DMS 273 (cell line): ENCODE measurements at regions not wholly inside any gene's neighbourhood (a gene's known extent, or its start where the extent isn't known, plus 50 kb on each side); places are given as distances from the start of the nearest gene placed in this dataset.

Experiments
- DNase-seq: peaks from one replicate; lab custom pipeline; 2025; ENCODE audit not compliant: unreplicated experiment; lab: John Stamatoyannopoulos, UW

DNA sequence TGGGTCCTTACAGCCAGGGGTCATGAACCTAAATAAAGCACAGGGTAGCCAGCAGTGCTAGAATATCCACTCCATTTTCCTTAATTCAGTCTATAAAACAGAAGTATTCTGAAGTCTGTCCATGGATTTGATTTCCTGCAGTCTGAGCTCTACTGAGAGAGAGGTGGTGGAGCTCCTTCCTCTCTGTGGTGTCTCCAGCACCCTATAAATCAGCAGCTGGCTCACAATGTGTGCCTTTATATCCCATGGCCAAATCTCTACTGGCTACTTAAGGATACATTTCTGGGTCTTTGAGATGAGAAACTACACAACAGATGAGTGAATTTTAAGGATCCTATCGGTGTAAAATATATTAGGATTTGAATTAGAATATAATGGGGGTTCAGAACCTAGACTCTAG, 339.9 kb upstream of the RBMS3 start:
- DNase-seq: no peak

- DNase-seq: no peak
These were observed 333.8 kb upstream of the RBMS3 start for GRCh38 chr3:28947061-28947460.

GRCh38 chr3:28947751-28948150, 333.1 kb upstream of the RBMS3 start:
- DNase-seq: no peak

DNA sequence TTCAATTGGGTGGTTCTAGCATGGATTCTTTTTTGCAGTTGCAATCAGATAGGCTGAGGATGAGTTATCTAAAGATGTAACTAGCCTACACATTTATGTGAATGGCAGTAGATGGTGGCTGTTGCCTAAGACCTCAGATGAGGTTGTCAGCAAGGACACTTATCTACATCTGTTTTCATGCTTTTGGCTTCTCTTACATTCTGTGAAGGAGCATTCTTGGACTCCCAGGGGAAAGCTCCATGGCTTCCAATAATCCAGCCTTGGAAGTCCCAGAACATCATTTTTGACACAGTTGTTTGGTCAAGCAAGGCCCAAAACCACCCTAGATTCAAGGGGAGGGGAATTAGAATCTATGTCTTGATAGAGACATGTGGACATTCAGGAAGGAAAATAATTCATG, 332.2 kb upstream of the RBMS3 start:
- DNase-seq: no peak

- DNase-seq: no peak
These were observed 331.3 kb upstream of the RBMS3 start for GRCh38 chr3:28949580-28949979.

GRCh38 chr3:28950614-28951013, 330.3 kb upstream of the RBMS3 start:
- no peak for DNase-seq

DNA sequence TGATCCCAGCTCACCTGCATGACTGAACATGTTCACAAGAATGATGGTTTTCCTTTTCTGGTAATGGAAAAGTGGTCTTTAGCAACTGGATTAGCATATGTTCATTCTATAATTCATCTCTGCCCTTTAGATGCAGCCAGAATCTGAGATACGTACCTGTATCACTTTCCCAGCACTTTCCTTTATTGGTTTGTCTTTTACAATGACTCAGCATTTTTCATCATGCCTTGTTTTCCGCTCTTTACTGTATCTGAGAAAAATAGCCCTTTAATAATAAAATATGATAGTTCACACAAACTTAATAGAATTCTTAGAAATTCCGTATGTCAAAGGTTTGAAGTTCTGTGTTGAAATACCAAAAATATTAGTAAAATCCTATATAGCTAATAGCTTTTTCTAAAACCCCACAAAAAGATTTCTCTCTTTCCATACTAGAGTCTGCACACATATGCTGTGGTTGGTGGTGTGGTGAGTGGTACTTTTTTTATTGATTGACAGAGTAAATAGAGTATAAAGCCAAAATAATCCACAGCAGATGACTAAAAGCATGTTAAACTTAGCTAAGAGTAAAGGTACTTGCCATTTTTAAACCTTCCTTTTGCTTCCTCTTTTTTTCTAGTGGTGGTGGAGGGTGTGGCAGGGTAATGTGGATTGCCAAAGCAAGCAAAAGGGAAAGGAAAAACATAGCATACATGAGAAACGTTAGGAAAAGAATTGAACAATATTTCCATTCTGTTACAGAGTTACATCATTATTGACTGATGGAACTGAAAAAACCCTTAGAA, 328.9 kb upstream of the RBMS3 start:
- DNase-seq: no peak

DNA sequence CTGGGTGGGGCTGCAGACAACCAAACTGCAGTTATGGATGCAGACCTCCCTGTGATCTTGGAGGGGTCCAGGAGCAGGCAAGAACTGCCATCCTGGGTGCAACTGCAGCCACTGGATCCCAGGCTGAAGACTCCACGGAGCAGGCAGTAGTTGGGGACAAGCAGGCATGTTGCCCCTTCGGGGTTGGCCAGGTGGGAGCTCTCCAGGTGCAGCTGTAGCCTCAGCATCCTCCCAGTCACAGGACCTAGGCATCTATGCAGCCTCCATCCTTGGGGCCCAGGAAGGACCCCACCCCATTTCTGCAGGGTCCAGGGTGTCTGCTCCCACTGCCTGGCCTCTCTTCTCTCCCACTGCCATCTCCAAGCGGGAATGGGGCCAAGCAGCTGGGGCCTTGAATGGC, 322.2 kb upstream of the RBMS3 start:
- no peak for DNase-seq

DNA sequence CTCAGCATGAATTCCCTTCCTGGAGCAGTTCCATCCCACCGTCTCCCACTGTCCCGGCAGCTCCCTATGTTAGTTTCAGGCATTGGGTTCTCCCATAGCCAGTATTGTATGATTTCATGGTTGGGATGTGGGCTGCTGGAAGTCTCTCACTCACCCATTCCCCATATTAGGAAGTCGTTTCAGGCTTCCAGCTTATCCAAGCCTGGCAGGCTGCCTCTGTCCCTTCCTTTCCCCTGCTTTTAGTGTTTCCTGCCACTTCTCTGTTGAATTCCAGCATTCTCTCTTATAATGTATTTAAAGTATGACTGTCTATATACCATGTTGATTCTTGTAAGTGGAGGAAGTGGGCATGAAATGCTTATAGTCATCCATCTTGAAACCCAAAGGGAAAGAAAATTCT, 309.7 kb upstream of the RBMS3 start:
- no peak for DNase-seq

DNA sequence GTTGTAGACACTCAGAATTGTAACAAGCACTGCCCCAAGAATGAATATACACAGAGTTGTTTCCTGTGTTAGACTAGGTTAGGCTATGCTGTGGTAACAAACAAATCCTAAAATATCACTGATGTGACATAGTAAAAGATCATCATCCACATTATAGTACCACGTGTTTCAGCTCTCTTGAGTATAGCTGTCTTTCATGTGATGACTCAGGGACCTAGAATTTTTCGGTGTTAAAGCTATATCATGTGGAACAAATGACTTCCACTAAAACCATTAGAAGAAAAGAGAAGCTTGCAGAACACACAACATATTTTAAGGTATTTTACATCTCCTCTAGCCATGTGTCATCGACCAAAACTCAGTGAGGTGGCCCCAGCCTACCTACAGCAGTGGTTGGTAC, 307.9 kb upstream of the RBMS3 start:
- DNase-seq: no peak

DNA sequence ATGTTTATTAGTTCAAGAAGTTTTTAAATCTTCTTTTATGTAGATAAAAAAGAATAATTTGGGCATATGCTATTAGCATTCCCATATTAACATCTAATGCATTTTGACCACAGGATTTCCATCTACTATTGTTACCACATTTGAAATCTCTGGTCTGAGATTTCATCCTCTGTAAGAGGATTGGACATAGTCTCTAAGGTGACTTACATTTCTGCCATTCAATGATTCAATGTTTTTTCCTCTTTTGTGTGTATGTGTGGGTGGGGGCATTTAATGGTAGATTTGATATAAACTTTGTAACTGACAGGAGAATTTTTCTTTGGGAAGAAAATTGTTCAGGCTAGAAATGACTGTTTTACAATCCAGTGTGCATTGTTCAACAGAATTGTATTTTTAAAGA, 307.3 kb upstream of the RBMS3 start:
- DNase-seq: no peak

GRCh38 chr3:28978092-28978491, 302.8 kb upstream of the RBMS3 start:
- DNase-seq: no peak

DNA sequence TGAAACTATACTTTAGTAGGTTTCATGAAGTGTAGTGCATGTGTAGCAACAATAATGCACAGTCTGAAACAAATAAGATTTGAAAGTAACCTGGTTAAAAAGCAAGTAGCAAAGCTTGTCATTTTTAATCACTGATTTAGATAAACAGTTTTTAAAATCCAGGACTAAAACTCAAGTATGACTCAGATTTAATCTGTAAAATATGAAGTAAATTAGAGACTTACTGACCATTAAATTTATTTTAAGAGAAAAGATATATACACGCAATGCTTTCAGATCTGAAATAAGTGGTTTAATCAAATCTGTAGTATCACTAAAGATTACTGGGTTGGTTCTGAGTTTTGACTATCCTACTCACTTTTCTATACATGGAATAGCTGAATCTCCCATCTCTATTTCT, 300.7 kb upstream of the RBMS3 start:
- DNase-seq: no peak

- DNase-seq: no peak
These were observed 300.2 kb upstream of the RBMS3 start for GRCh38 chr3:28980631-28981030.

DNA sequence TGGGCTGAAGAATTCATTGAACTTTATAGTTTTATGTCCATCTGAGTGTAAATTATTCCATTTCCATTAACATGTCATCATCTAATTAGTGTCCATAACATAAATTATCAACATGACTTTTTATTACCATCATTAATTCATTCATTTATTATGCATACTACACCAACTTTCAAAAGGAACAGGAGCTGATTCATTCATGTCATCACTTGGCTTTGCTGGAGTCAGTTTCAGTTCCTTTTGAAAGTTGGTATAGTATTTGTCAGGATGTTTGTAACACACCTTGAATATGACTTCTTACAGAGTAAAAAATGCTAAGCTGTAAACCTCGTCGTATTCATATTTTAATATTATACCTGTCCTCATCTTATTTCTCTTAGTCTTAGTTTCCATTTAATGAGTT, 298.0 kb upstream of the RBMS3 start:
- DNase-seq: no peak

GRCh38 chr3:28986922-28987321, 293.9 kb upstream of the RBMS3 start:
- no peak for DNase-seq

- DNase-seq: no peak
These were observed 291.2 kb upstream of the RBMS3 start for GRCh38 chr3:28989646-28990089.

GRCh38 chr3:28994161-28994905, 286.5 kb upstream of the RBMS3 start:
- no peak for DNase-seq

DNA sequence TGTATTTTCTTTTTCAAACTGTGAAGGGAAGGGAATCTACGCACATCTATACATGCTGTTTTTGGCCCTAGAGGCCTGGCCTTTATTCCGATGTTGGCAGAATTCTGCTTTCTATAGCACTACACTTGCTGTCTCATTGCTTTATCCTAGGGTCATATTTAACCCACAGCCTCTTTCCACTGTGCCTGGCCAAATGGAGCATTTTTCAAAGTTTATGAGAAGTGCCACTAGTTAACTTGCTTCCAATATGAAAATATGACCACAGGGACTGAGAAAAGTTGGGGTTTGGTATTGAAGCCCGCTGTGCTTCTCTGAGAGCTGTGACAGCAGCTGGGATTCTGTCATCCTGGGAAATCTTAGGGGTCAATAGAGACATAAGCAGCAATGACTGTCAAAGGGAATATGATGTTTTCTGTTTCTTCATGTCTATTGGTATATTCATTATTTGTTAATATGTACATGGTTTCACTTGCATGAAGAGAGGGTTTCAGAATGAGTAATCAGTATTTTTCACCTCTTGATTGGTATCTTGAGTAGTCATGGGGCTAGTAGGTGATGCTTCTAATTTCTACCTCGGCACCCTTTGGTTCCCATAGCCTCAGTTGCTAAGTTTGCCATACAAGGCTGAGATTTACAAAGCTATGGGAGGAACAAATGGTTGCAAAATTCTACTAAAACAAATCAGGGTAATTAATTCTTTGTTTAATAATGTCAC, 275.8 kb upstream of the RBMS3 start:
- no peak for DNase-seq

- no peak for DNase-seq
These were observed 275.0 kb upstream of the RBMS3 start for GRCh38 chr3:29005862-29006261.

DNA sequence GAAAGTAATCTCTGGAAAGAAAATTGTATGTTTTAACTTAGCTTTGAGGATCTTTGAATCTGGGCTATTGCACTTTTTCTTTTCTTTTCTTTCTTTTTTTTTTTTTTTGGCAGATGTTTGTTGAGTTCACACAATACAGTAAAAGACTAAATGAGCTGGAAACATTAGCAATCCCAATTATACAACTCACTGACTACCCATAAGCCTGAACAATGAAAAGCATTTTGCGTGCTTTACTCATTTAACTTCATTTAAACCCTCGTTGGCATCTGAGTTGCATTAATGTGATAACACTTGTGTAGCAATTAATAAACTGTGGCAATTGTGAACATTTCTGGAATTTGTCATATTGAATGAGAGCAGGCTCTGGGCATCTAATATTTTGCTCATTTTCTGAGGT, 269.4 kb upstream of the RBMS3 start:
- no peak for DNase-seq

DNA sequence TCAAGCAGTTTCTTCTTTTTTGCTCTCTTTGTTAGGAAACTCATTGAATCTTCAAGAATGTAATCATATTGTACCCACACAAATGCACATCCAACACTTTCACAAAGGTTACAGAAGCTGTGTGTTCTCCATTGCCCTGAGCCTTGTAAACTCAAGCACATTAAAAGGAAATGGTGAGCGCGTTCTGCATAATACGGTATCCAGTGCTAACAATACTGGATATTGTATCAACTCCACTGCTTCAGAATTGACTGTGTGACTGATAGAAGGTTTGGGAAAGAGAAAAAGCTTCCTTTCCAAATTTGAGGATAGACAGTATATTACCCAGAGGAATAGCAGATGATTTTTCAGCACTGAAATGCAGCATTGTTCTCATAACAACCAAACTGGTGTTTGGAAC, 268.9 kb upstream of the RBMS3 start:
- DNase-seq: no peak
